Stomach (tissue), 4 donors: ENCODE measurements at regions not wholly inside any gene's neighbourhood (a gene's known extent, or its start where the extent isn't known, plus 50 kb on each side); places are given as distances from the start of the nearest gene placed in this dataset.

ENCODE experiments used
- CTCF ChIP-seq, 7 experiments: fragments of 450-650 bp in 4 of 7; fragments of 200-600 bp in 3 of 7; sonication (generic) in 3 of 7; IDR thresholded peaks; one replicate each; pipeline ENCODE4 v1.5.1; 2016 to 2019; ENCODE audit warnings: antibody characterized with exemption in 7 of 7, control low read depth in 2 of 7, mild to moderate bottlenecking in 1 of 7
- POLR2AphosphoS5 ChIP-seq, 3 donors: sonication (generic); formaldehyde crosslinking; IDR thresholded peaks; one replicate each; pipeline ENCODE4 v1.6.1; 2016; ENCODE audit warnings: antibody characterized with exemption in 3 of 3

- TF ChIP-seq CTCF (IDR thresholded peaks at IDR 0.05) (no peak), POLR2AphosphoS5 (IDR thresholded peaks at IDR 0.05) (no peak)
Measured at GRCh38 chr15:101543926-101544612, 54.6 kb upstream of the PCSK6 start.
